ENCODE measurements at regions not wholly inside any gene's neighbourhood (a gene's known extent, or its start where the extent isn't known, plus 50 kb on each side); places are given as distances from the start of the nearest gene placed in this dataset.

DNA sequence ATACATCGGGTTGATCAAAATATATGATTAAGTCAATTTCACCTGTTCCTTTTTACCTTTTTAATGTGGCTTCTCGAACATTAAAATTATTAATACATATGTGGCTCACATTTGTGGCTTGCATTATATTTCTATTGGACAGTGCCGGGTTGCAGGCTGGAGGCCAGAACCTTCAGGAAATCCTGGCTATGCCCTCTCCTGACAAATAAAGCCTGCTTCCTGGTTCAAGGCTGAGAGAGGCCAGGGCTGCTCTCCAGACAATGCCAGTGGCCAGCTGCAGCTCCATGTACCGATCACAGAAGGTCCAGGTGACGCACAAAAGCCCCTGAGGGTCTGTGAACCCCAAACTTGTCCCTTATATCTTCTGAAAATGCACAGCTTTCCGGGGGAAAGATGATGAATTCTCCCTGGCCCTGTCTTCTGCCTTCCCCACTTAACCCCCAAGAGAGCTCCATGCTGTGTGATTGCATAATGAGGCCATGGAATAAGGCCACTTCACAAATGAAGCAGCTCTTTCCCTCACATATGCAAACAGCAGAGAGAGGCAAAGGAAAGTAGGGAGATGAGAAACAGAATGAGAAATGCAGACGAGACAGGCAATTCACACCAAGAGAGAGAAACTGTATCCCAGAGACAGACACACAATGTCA, 241.2 kb downstream of the BCOR start:
- TF ChIP-seq CEBPB (IDR thresholded peaks at IDR 0.05) (no peak), ZBTB7A (IDR thresholded peaks at IDR 0.05; ENCODE audit: low read depth) (no peak), RAD21 (IDR thresholded peaks at IDR 0.05; ENCODE audit: low read depth) (no peak), CREB1 (IDR thresholded peaks at IDR 0.05; ENCODE audit: low read depth) (no peak), EP300 (IDR thresholded peaks at IDR 0.05; ENCODE audit: borderline replicate concordance) (no peak), EGR1 (IDR thresholded peaks at IDR 0.05) (no peak), TAF1 (IDR thresholded peaks at IDR 0.05; ENCODE audit: low read depth) (no peak), FOXM1 (IDR thresholded peaks at IDR 0.05; ENCODE audit: borderline replicate concordance, low read depth) (no peak), YY1 (IDR thresholded peaks at IDR 0.05; ENCODE audit: low read depth) (no peak)
- TF ChIP-seq, protein P1, sequence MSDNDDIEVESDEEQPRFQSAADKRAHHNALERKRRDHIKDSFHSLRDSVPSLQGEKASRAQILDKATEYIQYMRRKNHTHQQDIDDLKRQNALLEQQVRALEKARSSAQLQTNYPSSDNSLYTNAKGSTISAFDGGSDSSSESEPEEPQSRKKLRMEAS (IDR thresholded peaks at IDR 0.05) = no peak

All from Ishikawa (cell line).